CD8-positive, alpha-beta memory T cell (primary cell): ENCODE measurements at regions not wholly inside any gene's neighbourhood (a gene's known extent, or its start where the extent isn't known, plus 50 kb on each side); places are given as distances from the start of the nearest gene placed in this dataset.

Experiments
- CTCF ChIA-PET: fragments of 350-600 bp; sonication (Branson Sonifier 250); formaldehyde crosslinking; loops from one replicate; lab custom pipeline; 2021; ENCODE audit warnings: antibody characterized with exemption; lab: Charles Lee
- POLR2A ChIA-PET: fragments of 350-600 bp; sonication (Branson Sonifier 250); formaldehyde crosslinking; loops from one replicate; lab custom pipeline; 2021; ENCODE audit warnings: antibody characterized with exemption; lab: Charles Lee
- DNase-seq, 5 donors: peaks; one replicate each; pipeline versions ENCODE4 v3.0.0 to v3.0.0-alpha.2; 2020 to 2022; ENCODE audit warnings: mixed read lengths in 1 of 5
- H3K27ac ChIP-seq: one replicate; pipeline ENCODE4 v1.7.0; 2013; ENCODE audit warnings: low read depth, mild to moderate bottlenecking, low read length, moderate library complexity
- H3K27me3 ChIP-seq: 2 replicates; pipeline ENCODE4 v1.7.0; 2013; ENCODE audit warnings: low read length, mild to moderate bottlenecking; ENCODE audit not compliant: insufficient read depth, poor library complexity, severe bottlenecking
- H3K36me3 ChIP-seq: 2 replicates; pipeline ENCODE4 v1.7.0; 2013; ENCODE audit warnings: mild to moderate bottlenecking, low read length, moderate library complexity; ENCODE audit not compliant: insufficient read depth
- H3K4me1 ChIP-seq: 2 replicates; pipeline ENCODE4 v1.7.0; 2013; ENCODE audit warnings: mild to moderate bottlenecking, low read length, moderate library complexity; ENCODE audit not compliant: insufficient read depth
- H3K4me3 ChIP-seq: 2 replicates; pipeline ENCODE4 v1.7.0; 2013; ENCODE audit warnings: mild to moderate bottlenecking, low read length
- H3K9me3 ChIP-seq: 2 replicates; pipeline ENCODE4 v1.7.0; 2013; ENCODE audit warnings: mild to moderate bottlenecking, low read length
- H3K27ac Mint-ChIP-seq, 8 donors: one replicate each; pipeline ENCODE4 v1.8.0; 2020 to 2021; ENCODE audit warnings: mixed read lengths in 8 of 8, mild to moderate bottlenecking in 6 of 8, inconsistent platforms in 3 of 8, moderate library complexity in 3 of 8
- H3K27me3 Mint-ChIP-seq, 2 donors: one replicate each; pipeline ENCODE4 v1.8.0; 2020 to 2021; ENCODE audit warnings: mixed read lengths in 2 of 2, mild to moderate bottlenecking in 1 of 2, moderate library complexity in 1 of 2
- H3K36me3 Mint-ChIP-seq, 3 donors: one replicate each; pipeline ENCODE4 v1.8.0; 2020 to 2021; ENCODE audit warnings: mixed read lengths in 3 of 3, inconsistent platforms in 1 of 3, mild to moderate bottlenecking in 1 of 3
- H3K4me1 Mint-ChIP-seq, 3 donors: one replicate each; pipeline ENCODE4 v1.8.0; 2020 to 2021; ENCODE audit warnings: mixed read lengths in 3 of 3, inconsistent platforms in 1 of 3, mild to moderate bottlenecking in 1 of 3
- H3K4me3 Mint-ChIP-seq, 7 donors: one replicate each; pipeline ENCODE4 v1.8.0; 2020 to 2021; ENCODE audit warnings: mixed read lengths in 7 of 7, mild to moderate bottlenecking in 6 of 7, moderate library complexity in 4 of 7, inconsistent platforms in 2 of 7
- H3K9me3 Mint-ChIP-seq, 5 donors: one replicate each; pipeline ENCODE4 v1.8.0; 2020 to 2022; ENCODE audit warnings: mixed read lengths in 5 of 5, mild to moderate bottlenecking in 3 of 5, moderate library complexity in 2 of 5, inconsistent platforms in 1 of 5

- POLR2A ChIA-PET = no interaction called here
- Histone ChIP-seq H3K9me3 (no peaks in the 10 kb centered on the region), H3K4me1 (no peaks in the 10 kb centered on the region), H3K27ac (no peak overlapping the region), H3K27me3 (no peaks in the 10 kb centered on the region), H3K4me3 (no peak overlapping the region), H3K36me3 (no peaks in the 10 kb centered on the region)
- Mint-ChIP-seq H3K36me3 (no peaks in the 10 kb centered on the region), H3K27ac (no peak overlapping the region), H3K4me1 (no peaks in the 10 kb centered on the region), H3K4me3 (no peak overlapping the region), H3K27me3 (peaks cover 0 to 3% of the 10 kb centered on the region in 2 donors), H3K9me3 (no peaks in the 10 kb centered on the region)
- no peak for DNase-seq
- CTCF ChIA-PET = no interaction called here
Measured at GRCh38 chr4:100288811-100289529, 98.7 kb upstream of the DDIT4L start.

- DNase-seq = no peak
- no peaks in the 10 kb centered on the region for H3K4me1 ChIP-seq
- no peaks in the 10 kb centered on the region for H3K4me1 Mint-ChIP-seq
- no peak overlapping the region for H3K4me3 ChIP-seq
- no peaks in the 10 kb centered on the region for H3K27me3 ChIP-seq
- H3K27ac Mint-ChIP-seq = no peak overlapping the region
- H3K36me3 Mint-ChIP-seq = no peaks in the 10 kb centered on the region
- H3K27ac ChIP-seq = no peak overlapping the region
- H3K9me3 Mint-ChIP-seq = peaks cover 0 to 2% (median 0%) of the 10 kb centered on the region in 5 donors
- ChIA-PET CTCF (no interaction called here), POLR2A (no interaction called here)
- H3K27me3 Mint-ChIP-seq = peaks cover 3 to 5% of the 10 kb centered on the region in 2 donors
- no peaks in the 10 kb centered on the region for H3K9me3 ChIP-seq
- no peak overlapping the region for H3K4me3 Mint-ChIP-seq
- no peaks in the 10 kb centered on the region for H3K36me3 ChIP-seq
Measured at GRCh38 chr4:100288161-100288560, 97.9 kb upstream of the DDIT4L start.

- no peak overlapping the region for H3K27ac ChIP-seq
- no peaks in the 10 kb centered on the region for H3K36me3 ChIP-seq
- no peak overlapping the region for H3K4me3 Mint-ChIP-seq
- H3K27ac Mint-ChIP-seq = no peak overlapping the region
- H3K4me1 ChIP-seq = no peaks in the 10 kb centered on the region
- no peaks in the 10 kb centered on the region for H3K4me1 Mint-ChIP-seq
- no peak for DNase-seq
- peaks cover 3 to 5% of the 10 kb centered on the region in 2 donors for H3K27me3 Mint-ChIP-seq
- H3K4me3 ChIP-seq = no peak overlapping the region
- no peaks in the 10 kb centered on the region for H3K27me3 ChIP-seq
- CTCF ChIA-PET = no interaction called here
- POLR2A ChIA-PET = no interaction called here
- H3K9me3 ChIP-seq = no peaks in the 10 kb centered on the region
- H3K36me3 Mint-ChIP-seq = no peaks in the 10 kb centered on the region
- peaks cover 0 to 2% (median 0%) of the 10 kb centered on the region in 5 donors for H3K9me3 Mint-ChIP-seq
Measured at GRCh38 chr4:100287534-100287933, 97.3 kb upstream of the DDIT4L start.

GRCh38 chr4:100286636-100287035, 96.4 kb upstream of the DDIT4L start:
- Histone ChIP-seq H3K27ac (no peak overlapping the region), H3K4me3 (no peak overlapping the region), H3K4me1 (no peaks in the 10 kb centered on the region), H3K27me3 (no peaks in the 10 kb centered on the region), H3K9me3 (no peaks in the 10 kb centered on the region), H3K36me3 (no peaks in the 10 kb centered on the region)
- DNase-seq = no peak
- H3K36me3 Mint-ChIP-seq = no peaks in the 10 kb centered on the region
- H3K27ac Mint-ChIP-seq = no peak overlapping the region
- ChIA-PET CTCF (no interaction called here), POLR2A (no interaction called here)
- H3K27me3 Mint-ChIP-seq = peaks cover 3 to 5% of the 10 kb centered on the region in 2 donors
- peaks cover 0 to 2% (median 0%) of the 10 kb centered on the region in 5 donors for H3K9me3 Mint-ChIP-seq
- no peak overlapping the region for H3K4me3 Mint-ChIP-seq
- H3K4me1 Mint-ChIP-seq = no peaks in the 10 kb centered on the region

- Histone ChIP-seq H3K36me3 (no peaks in the 10 kb centered on the region), H3K27ac (no peak overlapping the region), H3K4me1 (no peaks in the 10 kb centered on the region), H3K27me3 (no peaks in the 10 kb centered on the region), H3K4me3 (no peak overlapping the region), H3K9me3 (no peaks in the 10 kb centered on the region)
- H3K4me1 Mint-ChIP-seq = no peaks in the 10 kb centered on the region
- no peak for DNase-seq
- no peak overlapping the region for H3K4me3 Mint-ChIP-seq
- POLR2A ChIA-PET = no interaction called here
- H3K27me3 Mint-ChIP-seq = peaks cover 3 to 5% of the 10 kb centered on the region in 2 donors
- CTCF ChIA-PET = no interaction called here
- H3K9me3 Mint-ChIP-seq = peaks cover 0 to 2% (median 0%) of the 10 kb centered on the region in 5 donors
- H3K36me3 Mint-ChIP-seq = no peaks in the 10 kb centered on the region
- no peak overlapping the region for H3K27ac Mint-ChIP-seq
Measured at GRCh38 chr4:100285121-100285520, 94.9 kb upstream of the DDIT4L start.

- ChIA-PET CTCF (no interaction called here), POLR2A (no interaction called here)
- Mint-ChIP-seq H3K27me3 (peaks cover 3 to 5% of the 10 kb centered on the region in 2 donors), H3K4me3 (no peak overlapping the region), H3K27ac (no peak overlapping the region), H3K4me1 (no peaks in the 10 kb centered on the region), H3K36me3 (no peaks in the 10 kb centered on the region), H3K9me3 (peaks cover 0 to 2% (median 0%) of the 10 kb centered on the region in 5 donors)
- H3K27ac ChIP-seq = no peak overlapping the region
- no peaks in the 10 kb centered on the region for H3K4me1 ChIP-seq
- no peaks in the 10 kb centered on the region for H3K27me3 ChIP-seq
- no peak for DNase-seq
- H3K9me3 ChIP-seq = no peaks in the 10 kb centered on the region
- no peak overlapping the region for H3K4me3 ChIP-seq
- no peaks in the 10 kb centered on the region for H3K36me3 ChIP-seq
Measured at GRCh38 chr4:100284129-100284880, 94.0 kb upstream of the DDIT4L start.

- ChIA-PET CTCF (no interaction called here), POLR2A (no interaction called here)
- Histone ChIP-seq H3K36me3 (no peaks in the 10 kb centered on the region), H3K4me1 (no peaks in the 10 kb centered on the region), H3K27ac (no peak overlapping the region), H3K4me3 (no peak overlapping the region), H3K27me3 (no peaks in the 10 kb centered on the region), H3K9me3 (no peaks in the 10 kb centered on the region)
- Mint-ChIP-seq H3K9me3 (peaks cover 0 to 2% (median 0%) of the 10 kb centered on the region in 5 donors), H3K36me3 (no peaks in the 10 kb centered on the region), H3K4me3 (no peak overlapping the region), H3K27ac (no peak overlapping the region), H3K4me1 (no peaks in the 10 kb centered on the region), H3K27me3 (peaks cover 3 to 5% of the 10 kb centered on the region in 2 donors)
- DNase-seq = no peak
Measured at GRCh38 chr4:100280807-100281206, 90.5 kb upstream of the DDIT4L start.

- Mint-ChIP-seq H3K9me3 (no peaks in the 10 kb centered on the region), H3K4me3 (no peak overlapping the region), H3K4me1 (no peaks in the 10 kb centered on the region), H3K36me3 (no peaks in the 10 kb centered on the region), H3K27me3 (peaks cover 0 to under 1% of the 10 kb centered on the region in 2 donors), H3K27ac (no peak overlapping the region)
- no peak overlapping the region for H3K27ac ChIP-seq
- no peaks in the 10 kb centered on the region for H3K27me3 ChIP-seq
- ChIA-PET CTCF (no interaction called here), POLR2A (no interaction called here)
- no peak overlapping the region for H3K4me3 ChIP-seq
- H3K4me1 ChIP-seq = no peaks in the 10 kb centered on the region
- no peak for DNase-seq
- no peaks in the 10 kb centered on the region for H3K9me3 ChIP-seq
- no peaks in the 10 kb centered on the region for H3K36me3 ChIP-seq
Measured at GRCh38 chr4:100278567-100278966, 88.3 kb upstream of the DDIT4L start.
